EL (cell line): ENCODE measurements at regions not wholly inside any gene's neighbourhood (a gene's known extent, or its start where the extent isn't known, plus 50 kb on each side); places are given as distances from the start of the nearest gene placed in this dataset.
A peak's percentile ranks its signal among the peaks of the same experiment; 100 is the strongest.

Experiments
- DNase-seq: peaks from one replicate; pipeline ENCODE4 v3.0.0-alpha.2; 2016

DNA sequence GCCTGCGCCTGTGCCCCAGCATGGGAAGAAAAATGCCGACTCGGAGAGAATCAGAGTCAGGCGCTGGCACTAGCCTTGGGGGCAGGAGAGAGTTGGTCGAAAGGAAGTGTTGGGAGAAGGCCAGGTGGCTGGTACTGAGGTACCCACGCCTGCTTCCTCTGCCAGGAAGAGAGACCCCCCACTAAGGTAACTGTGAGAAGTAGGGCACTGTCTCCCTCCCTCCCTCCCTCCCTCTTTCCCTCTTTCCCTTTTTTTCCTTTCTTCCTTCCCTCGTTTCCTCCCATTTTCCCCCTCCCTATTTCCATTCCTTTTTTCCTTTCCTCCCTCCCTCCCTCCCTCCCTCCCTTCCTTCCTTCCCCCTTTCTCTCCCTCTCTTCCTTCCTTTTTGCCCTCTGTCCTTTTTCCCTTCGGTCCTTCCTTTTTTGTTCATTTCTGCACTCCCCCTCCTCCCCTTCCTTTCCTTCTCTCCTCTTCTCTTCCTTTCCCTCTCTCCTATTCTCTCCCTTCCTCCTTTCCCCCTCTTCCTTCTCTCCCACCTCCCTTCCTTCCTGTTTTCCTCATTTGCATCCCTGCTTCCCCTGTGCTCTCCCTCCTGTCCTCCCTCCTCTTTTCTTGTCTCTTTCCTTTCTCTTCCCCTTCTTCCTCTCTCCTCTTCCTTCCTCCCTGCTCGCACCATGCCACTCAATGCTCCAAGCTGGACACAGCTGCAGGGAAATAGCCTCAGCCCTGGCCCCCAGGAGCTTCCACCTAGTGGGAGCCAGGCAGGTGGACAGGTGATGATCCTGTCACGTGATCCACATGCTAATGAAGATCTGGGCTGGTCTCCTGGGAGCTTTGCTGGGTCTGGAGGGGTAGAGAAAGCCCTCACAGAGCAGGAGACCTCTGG is 148.0 kb downstream of the DHX35 start:
- no peak for DNase-seq

DNA sequence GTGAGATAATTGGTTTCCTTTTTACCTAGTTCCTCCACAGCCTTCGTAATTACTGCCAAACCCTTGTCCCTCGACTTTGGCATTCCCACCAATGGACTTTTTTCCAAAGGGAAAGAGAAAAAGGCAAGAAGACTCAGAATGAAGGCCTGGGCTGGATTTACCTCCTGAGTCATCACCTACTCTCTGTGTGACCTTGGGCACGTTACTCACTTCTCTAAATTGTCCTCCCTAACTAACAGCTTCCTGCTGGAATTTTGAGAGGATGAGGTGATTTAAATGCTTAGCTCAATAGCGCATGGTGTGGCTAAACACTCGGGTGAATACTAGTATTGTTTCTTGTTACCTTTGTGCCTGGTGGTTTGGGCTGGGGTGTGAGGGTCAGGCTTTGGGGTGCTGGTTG is 146.6 kb downstream of the DHX35 start:
- peak; percentile 64 for DNase-seq

DNA sequence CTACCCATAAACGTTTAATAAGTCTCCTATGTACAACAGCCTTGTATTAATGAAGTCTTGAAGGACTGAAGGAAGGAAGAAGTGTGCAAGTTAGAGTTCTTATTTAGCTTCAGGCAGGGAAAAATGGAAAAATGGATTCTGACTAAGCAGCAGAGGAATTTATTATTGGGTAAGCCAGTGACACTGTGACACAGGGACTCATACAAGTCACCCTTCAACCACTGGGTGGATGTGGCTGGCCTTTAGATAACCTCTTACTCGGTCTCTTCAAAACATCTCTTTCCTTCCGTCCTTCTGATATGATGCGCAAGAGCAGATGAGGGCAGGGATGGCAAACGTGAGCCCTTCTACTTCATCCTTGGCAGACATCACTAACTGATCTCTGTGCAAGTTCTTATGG is 145.6 kb downstream of the DHX35 start:
- DNase-seq = peak; percentile 58

DNA sequence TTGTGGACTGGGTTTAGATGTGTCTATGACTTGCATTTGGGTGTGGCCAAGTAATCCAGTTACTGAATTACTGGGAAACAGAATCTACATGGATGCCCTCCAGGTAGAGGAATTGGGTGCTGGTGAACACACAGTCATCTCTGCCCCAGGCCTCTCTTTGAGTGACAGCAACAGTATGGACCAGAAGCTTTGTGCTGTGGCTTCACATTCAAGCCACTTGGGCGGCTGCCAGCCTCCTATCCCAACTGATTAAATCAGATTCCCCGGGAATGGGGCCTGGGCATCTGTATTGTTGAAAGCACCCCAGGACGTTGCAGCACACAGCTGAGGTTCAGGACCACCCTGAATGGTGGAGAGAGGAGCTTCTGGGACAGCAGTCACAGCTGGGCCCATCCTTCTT is 144.6 kb downstream of the DHX35 start:
- no peak for DNase-seq

DNA sequence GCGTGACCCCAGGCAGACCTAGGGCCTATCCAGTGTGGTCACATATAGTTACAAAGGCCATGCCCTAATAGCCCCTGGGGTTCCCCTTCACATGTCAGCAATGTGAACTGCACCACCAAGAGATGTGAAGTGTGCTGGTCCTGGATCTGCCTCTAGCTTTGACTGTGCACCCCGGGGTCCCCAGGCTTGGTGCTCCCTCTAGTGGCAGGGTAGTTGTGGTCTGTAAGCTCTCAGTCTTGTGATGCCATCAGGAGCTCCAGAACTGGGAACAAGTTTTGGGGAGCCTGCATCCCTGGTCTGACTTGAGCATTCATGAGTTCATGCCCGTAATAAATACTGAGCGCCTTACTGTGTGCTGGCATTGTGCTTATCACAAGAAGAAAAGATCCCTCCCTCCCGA is 143.4 kb downstream of the DHX35 start:
- DNase-seq = no peak

DNA sequence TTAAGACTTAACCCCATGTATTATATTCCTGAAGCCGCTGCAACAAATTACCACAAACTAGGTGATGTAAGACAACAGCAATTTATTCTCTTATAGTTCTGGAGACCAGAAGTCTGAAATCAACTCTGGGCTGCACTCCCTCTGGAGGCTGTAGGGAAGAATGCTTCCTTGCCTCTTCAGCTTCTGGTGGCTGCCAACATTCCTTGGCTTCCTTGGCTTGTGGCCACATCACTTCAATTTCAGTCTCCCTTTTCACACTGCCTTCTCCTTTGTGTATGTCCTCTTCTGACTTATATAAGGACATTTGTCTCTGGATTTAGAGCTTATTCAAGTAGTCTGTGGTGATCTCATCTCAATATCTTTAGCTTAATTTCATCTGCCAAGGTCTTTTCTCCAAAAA is 141.6 kb downstream of the DHX35 start:
- DNase-seq = peak; percentile 28

DNA sequence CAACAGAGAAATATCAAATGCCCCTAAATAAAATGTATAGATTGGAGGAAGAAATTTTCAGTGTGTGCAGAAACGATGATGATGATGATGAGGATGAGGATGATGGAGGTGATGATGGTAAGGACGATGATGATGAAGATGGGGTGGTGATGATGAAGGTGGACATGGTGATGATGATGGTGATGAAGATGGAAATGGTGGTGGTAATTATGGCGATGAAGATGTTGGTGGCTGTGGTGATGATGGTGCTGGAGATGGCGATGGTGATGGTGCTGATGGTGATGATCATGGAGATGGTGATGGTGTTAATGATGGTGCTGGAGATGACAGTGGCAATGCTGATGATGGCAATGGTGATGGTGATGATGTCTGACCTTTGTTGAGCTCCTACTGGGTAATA is 141.2 kb downstream of the DHX35 start:
- DNase-seq = no peak

DNA sequence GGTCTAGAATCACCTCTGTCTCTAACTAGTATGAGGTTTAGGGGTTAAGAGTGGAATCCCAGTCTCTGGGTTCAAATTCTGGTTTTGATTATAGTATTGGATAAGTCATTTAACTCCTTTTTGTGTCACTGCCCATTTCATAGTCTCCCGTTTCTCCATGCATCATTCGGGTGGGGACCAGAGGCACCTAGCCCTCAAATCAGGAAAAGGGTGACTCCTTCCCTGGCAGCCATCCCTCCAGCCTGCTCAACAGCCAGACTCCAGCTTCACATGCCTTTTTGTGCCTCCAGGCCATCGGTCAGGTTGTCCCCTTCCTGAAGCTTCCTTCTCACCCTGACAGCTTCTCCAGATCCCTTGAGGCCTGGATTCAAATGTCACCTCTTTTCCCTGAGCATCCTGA is 139.8 kb downstream of the DHX35 start:
- DNase-seq = no peak

DNA sequence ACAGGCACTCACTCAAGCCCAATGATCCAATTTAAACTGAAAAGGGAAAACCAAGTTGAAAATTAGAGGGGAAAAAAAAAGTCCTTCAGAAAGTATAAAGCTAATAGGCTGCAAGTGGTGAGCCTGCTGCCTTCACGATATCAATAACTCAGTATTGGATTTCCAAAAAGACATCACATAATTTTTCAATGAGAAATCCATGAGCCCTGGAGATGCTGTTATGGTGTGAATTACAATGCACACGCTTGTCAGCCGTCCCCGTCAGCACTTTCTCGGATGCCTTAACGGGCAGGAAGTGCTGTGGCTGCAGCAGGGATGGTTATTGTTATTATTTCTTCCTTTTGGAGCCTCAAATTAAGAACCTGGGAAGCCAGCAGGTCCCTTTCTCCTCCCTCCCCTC is 138.5 kb downstream of the DHX35 start:
- DNase-seq = no peak

DNA sequence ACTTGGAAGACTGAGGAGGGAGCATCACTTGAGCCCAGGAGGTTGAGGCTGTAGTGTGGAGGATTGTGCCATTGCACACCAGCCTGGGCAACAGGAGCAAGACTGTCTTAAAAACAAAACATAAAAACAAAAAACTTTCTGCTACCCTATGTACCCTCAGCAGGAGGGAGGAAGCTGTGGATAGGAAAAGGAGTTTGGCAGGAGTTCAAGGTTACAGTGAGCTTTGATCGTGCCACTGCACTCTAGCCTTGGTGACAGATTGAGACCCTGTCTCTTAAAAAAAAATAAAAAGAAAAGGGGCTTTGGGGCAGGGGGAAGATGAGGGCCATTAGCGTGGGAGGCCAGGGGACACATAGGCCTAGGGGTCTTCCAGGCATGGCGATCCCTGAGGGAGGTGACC is 135.7 kb downstream of the DHX35 start:
- no peak for DNase-seq

DNA sequence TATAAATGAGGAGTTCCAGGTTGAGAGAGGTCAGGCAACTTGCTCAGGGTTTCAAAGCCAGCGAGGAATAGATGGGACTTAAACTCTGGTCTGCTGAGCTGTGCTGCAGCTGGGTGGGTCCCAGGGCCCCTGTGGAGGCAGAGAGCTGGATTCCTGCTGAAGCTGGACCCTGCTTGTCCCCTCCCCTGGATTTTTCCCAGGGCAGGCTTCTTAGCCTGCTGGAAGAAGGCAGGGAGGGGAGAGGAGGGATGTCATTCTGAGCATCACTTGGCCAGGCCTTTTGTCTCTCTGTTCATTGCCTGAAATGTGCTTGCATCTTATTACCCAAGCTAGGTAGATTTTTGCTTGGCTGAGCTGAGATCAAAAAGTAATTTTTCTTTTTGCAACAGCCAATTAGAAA is 133.7 kb downstream of the DHX35 start:
- no peak for DNase-seq

DNA sequence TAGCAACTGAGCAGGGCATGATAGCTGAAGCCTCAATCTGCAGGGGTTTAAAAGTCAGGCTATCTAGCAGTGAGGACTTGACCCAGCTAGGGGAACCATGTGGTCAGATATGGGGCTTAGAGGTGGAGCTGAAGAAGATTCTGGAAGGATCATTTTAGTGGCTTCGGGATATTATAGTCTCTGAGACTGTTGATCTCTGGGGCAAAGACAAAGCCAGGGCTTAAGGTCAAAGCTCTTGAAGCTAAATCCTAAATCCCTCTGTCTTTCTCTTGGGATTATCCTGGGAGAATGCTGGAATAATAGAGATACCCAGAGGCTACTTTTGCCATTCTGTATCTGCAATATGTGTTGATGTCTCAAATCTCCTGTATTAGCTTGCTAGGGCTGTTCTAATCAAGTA is 132.2 kb downstream of the DHX35 start:
- DNase-seq = no peak

DNA sequence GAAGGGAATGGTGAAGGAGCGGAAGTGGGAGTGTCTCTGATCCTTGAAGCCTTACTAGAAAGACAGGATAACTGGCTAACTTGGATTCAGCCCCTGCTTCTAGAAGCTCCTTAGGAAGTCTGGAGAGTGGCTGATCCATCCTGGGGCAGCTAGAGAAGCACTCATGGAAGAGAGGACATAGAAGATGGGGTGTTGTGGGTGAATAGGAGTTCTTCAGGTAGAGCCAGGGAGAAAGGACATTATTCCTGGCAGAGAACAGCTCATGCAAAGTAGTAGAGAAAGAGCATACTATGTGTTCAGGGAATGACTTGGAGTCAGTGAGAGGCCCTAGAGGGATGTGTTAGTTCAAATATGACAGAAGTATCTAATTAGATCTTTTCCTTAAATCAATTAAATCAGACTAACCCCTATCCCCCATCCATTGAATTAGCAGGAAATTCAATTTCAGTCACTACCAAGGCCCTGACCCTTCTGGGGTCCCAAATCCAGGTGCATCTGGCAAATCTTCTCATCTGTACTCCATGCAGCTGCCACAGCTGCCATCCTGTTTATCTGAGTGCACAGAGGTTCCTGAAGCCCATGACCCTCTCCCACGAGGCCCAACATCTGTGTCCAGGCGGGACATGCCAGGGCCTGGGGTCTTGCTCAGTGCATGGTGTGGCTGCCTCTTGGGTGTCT is 130.7 kb downstream of the DHX35 start:
- DNase-seq = no peak

DNA sequence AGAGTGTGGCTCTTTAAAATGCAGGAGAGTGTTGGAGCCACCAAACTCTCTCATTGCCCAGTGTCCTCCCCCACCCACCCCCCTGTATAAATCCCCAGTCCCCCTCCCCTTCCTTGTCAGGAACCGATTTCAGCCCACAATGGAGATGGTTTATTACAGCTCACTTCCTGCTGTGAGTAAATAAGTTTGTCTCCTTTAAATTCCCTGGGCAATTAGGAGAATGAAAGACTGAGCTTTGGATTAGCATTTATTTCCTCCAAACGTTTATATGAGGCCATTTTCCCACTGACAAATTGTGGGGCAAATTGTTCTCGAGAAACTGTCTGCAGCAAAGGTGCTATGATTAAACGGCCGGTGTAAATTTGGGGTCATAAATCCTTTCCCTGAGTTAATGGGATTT is 128.8 kb downstream of the DHX35 start:
- no peak for DNase-seq

DNA sequence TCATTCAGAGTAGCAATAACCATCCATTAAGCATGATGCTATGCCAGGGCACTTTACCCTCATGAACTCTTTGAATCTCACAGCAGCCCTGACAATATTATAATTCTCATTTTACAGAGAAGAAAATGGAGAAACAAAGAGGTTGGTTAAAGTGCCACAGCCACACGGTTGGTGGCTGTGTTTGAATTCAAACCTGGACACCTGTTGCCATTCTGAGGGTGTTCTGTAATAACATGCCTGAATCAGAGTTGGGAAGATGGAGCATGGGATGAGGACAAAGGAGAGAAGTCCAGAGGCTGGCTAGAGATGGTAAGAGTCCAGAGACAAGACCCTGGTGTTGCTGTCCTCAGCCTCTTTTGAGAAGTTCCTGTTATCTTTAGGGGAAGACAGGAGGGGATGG is 127.7 kb downstream of the DHX35 start:
- no peak for DNase-seq
